ENCODE measurements at regions not wholly inside any gene's neighbourhood (a gene's known extent, or its start where the extent isn't known, plus 50 kb on each side); places are given as distances from the start of the nearest gene placed in this dataset.

DNA sequence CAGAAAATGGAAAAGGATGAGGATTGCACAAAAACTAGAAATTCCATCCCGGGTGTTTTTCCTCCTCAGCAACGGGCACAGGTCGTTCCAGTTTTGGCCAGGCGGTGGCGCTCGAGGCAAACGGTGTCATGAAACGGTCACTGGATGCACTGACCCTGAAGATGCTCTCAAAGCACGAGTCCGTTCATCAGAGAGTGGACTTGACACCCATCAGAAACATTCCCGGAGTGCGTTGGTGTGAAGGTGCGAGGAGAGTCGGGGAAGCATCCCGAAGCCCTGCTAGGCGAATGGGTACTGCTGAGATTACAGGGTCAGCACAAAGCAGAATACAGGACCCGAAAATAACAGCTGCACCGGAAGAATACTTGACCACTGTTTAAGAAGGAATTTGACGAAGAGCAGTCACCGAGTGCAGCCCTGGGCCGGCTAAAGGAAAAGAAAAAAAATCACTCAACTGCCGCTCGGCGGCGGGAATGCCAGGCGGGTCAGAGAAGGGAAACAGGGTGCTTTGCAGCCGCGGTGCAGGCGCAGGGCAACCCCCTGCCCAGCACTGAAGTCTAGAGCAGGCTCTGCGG, 71.7 kb upstream of the ETS2 start (continued):
- TF ChIP-seq, protein P1, sequence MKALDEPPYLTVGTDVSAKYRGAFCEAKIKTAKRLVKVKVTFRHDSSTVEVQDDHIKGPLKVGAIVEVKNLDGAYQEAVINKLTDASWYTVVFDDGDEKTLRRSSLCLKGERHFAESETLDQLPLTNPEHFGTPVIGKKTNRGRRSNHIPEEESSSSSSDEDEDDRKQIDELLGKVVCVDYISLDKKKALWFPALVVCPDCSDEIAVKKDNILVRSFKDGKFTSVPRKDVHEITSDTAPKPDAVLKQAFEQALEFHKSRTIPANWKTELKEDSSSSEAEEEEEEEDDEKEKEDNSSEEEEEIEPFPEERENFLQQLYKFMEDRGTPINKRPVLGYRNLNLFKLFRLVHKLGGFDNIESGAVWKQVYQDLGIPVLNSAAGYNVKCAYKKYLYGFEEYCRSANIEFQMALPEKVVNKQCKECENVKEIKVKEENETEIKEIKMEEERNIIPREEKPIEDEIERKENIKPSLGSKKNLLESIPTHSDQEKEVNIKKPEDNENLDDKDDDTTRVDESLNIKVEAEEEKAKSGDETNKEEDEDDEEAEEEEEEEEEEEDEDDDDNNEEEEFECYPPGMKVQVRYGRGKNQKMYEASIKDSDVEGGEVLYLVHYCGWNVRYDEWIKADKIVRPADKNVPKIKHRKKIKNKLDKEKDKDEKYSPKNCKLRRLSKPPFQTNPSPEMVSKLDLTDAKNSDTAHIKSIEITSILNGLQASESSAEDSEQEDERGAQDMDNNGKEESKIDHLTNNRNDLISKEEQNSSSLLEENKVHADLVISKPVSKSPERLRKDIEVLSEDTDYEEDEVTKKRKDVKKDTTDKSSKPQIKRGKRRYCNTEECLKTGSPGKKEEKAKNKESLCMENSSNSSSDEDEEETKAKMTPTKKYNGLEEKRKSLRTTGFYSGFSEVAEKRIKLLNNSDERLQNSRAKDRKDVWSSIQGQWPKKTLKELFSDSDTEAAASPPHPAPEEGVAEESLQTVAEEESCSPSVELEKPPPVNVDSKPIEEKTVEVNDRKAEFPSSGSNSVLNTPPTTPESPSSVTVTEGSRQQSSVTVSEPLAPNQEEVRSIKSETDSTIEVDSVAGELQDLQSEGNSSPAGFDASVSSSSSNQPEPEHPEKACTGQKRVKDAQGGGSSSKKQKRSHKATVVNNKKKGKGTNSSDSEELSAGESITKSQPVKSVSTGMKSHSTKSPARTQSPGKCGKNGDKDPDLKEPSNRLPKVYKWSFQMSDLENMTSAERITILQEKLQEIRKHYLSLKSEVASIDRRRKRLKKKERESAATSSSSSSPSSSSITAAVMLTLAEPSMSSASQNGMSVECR (CRISPR knock-in tag; IDR thresholded peaks at IDR 0.05) = no peak
- TF ChIP-seq ZC3H11A (IDR thresholded peaks at IDR 0.05; ENCODE audit: low read depth, low read length) (no peak), OTX1 (CRISPR knock-in tag; IDR thresholded peaks at IDR 0.05) (no peak), HMG20B (CRISPR knock-in tag; IDR thresholded peaks at IDR 0.05) (no peak)
- TF ChIP-seq, protein P2, sequence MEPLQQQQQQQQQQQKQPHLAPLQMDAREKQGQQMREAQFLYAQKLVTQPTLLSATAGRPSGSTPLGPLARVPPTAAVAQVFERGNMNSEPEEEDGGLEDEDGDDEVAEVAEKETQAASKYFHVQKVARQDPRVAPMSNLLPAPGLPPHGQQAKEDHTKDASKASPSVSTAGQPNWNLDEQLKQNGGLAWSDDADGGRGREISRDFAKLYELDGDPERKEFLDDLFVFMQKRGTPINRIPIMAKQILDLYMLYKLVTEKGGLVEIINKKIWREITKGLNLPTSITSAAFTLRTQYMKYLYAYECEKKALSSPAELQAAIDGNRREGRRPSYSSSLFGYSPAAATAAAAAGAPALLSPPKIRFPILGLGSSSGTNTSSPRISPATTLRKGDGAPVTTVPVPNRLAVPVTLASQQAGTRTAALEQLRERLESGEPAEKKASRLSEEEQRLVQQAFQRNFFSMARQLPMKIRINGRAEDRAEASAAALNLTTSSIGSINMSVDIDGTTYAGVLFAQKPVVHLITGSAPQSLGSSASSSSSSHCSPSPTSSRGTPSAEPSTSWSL (CRISPR knock-in tag; IDR thresholded peaks at IDR 0.05; ENCODE audit: borderline replicate concordance) = no peak
- TF ChIP-seq, protein P3, sequence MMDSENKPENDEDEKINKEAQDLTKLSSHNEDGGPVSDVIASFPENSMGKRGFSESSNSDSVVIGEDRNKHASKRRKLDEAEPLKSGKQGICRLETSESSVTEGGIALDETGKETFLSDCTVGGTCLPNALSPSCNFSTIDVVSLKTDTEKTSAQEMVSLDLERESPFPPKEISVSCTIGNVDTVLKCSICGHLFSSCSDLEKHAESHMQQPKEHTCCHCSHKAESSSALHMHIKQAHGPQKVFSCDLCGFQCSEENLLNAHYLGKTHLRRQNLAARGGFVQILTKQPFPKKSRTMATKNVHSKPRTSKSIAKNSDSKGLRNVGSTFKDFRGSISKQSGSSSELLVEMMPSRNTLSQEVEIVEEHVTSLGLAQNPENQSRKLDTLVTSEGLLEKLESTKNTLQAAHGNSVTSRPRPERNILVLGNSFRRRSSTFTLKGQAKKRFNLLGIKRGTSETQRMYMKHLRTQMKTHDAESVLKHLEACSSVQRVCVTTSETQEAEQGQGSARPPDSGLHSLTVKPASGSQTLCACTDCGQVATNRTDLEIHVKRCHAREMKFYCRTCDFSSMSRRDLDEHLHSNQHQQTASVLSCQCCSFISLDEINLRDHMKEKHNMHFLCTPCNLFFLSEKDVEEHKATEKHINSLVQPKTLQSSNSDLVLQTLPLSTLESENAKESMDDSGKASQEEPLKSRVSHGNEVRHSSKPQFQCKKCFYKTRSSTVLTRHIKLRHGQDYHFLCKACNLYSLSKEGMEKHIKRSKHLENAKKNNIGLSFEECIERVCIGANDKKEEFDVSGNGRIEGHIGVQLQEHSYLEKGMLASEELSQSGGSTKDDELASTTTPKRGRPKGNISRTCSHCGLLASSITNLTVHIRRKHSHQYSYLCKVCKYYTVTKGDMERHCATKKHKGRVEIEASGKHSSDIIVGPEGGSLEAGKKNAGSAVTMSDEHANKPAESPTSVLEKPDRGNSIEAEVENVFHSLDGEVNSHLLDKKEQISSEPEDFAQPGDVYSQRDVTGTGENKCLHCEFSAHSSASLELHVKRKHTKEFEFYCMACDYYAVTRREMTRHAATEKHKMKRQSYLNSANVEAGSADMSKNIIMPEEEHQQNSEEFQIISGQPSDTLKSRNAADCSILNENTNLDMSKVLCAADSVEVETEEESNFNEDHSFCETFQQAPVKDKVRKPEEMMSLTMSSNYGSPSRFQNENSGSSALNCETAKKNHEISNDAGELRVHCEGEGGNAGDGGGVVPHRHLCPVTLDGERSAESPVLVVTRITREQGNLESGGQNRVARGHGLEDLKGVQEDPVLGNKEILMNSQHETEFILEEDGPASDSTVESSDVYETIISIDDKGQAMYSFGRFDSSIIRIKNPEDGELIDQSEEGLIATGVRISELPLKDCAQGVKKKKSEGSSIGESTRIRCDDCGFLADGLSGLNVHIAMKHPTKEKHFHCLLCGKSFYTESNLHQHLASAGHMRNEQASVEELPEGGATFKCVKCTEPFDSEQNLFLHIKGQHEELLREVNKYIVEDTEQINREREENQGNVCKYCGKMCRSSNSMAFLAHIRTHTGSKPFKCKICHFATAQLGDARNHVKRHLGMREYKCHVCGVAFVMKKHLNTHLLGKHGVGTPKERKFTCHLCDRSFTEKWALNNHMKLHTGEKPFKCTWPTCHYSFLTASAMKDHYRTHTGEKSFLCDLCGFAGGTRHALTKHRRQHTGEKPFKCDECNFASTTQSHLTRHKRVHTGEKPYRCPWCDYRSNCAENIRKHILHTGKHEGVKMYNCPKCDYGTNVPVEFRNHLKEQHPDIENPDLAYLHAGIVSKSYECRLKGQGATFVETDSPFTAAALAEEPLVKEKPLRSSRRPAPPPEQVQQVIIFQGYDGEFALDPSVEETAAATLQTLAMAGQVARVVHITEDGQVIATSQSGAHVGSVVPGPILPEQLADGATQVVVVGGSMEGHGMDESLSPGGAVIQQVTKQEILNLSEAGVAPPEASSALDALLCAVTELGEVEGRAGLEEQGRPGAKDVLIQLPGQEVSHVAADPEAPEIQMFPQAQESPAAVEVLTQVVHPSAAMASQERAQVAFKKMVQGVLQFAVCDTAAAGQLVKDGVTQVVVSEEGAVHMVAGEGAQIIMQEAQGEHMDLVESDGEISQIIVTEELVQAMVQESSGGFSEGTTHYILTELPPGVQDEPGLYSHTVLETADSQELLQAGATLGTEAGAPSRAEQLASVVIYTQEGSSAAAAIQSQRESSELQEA (IDR thresholded peaks at IDR 0.05; ENCODE audit: low read depth) = no peak
- TF ChIP-seq, protein P4, sequence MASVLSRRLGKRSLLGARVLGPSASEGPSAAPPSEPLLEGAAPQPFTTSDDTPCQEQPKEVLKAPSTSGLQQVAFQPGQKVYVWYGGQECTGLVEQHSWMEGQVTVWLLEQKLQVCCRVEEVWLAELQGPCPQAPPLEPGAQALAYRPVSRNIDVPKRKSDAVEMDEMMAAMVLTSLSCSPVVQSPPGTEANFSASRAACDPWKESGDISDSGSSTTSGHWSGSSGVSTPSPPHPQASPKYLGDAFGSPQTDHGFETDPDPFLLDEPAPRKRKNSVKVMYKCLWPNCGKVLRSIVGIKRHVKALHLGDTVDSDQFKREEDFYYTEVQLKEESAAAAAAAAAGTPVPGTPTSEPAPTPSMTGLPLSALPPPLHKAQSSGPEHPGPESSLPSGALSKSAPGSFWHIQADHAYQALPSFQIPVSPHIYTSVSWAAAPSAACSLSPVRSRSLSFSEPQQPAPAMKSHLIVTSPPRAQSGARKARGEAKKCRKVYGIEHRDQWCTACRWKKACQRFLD (CRISPR knock-in tag; IDR thresholded peaks at IDR 0.05) = no peak
